IMR-90 (cell line): ENCODE measurements at regions not wholly inside any gene's neighbourhood (a gene's known extent, or its start where the extent isn't known, plus 50 kb on each side); places are given as distances from the start of the nearest gene placed in this dataset.

ENCODE experiments used
- ATAC-seq: fragments of 200-7000 bp; cut with Tn5 transposase; 2 replicates; pipeline ENCODE4 v1.9.1; 2020; ENCODE audit warnings: low read depth, mild to moderate bottlenecking, moderate library complexity
- BruUV-seq: library from RNA; stranded (reverse); fragments of 400-500 nt; replicated peaks from 2 replicates; lab custom pipeline; 2021; lab: Mats Ljungman, UMichigan
- CTCF ChIA-PET: fragments of 300-600 bp; formaldehyde crosslinking; extraction: SDS; loops from one replicate; lab custom pipeline; 2021; ENCODE audit warnings: antibody characterized with exemption; lab: Yijun Ruan, JAX
- POLR2A ChIA-PET: fragments of 300-600 bp; sonication (Branson Sonifier 250); formaldehyde crosslinking; loops from one replicate; lab custom pipeline; 2022; ENCODE audit warnings: antibody characterized with exemption; ENCODE audit not compliant: unreplicated experiment; lab: Charles Lee
- DNase-seq: peaks from one replicate; pipeline ENCODE4 v3.0.0; 2013
- H2AFZ ChIP-seq: replicated peaks from 2 replicates; pipeline ENCODE3; 2013; ENCODE audit warnings: low read length, mild to moderate bottlenecking; ENCODE audit not compliant: poor library complexity
- H2AK5ac ChIP-seq: 2 replicates; pipeline ENCODE4 v1.6.1; 2013; ENCODE audit warnings: low read depth, low read length, inconsistent platforms
- H2AK9ac ChIP-seq: replicated peaks from 2 replicates; pipeline ENCODE3; 2013; ENCODE audit warnings: mild to moderate bottlenecking, low read depth, low read length, moderate library complexity; ENCODE audit not compliant: poor library complexity
- H2BK120ac ChIP-seq: 2 replicates; pipeline ENCODE4 v1.6.1; 2013; ENCODE audit warnings: low read depth, low read length, inconsistent platforms
- H2BK15ac ChIP-seq: 3 replicates; pipeline ENCODE4 v1.6.1; 2013; ENCODE audit warnings: low read depth, low read length, inconsistent platforms
- H2BK20ac ChIP-seq: 2 replicates; pipeline ENCODE4 v1.6.1; 2013; ENCODE audit warnings: low read depth, mild to moderate bottlenecking, inconsistent platforms, low read length, moderate library complexity
- H2BK5ac ChIP-seq: 2 replicates; pipeline ENCODE4 v1.6.1; 2013; ENCODE audit warnings: mild to moderate bottlenecking, low read depth, low read length, inconsistent platforms; ENCODE audit not compliant: poor library complexity, severe bottlenecking
- H3K14ac ChIP-seq: replicated peaks from 2 replicates; pipeline ENCODE4 v1.6.1; 2013; ENCODE audit warnings: low read depth, low read length, inconsistent platforms
- H3K18ac ChIP-seq: 2 replicates; pipeline ENCODE4 v1.6.1; 2013; ENCODE audit warnings: low read depth, low read length, control low read depth
- H3K23ac ChIP-seq: 2 replicates; pipeline ENCODE4 v1.6.1; 2013; ENCODE audit warnings: low read depth, low read length, inconsistent platforms
- H3K27ac ChIP-seq: 2 replicates; pipeline ENCODE4 v1.5.1; 2013; ENCODE audit warnings: mild to moderate bottlenecking, control low read depth, low read length; ENCODE audit not compliant: insufficient read depth
- H3K27me3 ChIP-seq: 2 replicates; pipeline ENCODE4 v1.6.1; 2013; ENCODE audit warnings: low read length; ENCODE audit not compliant: control insufficient read depth, insufficient read depth
- H3K36me3 ChIP-seq: 2 replicates; pipeline ENCODE4 v1.6.1; 2013; ENCODE audit warnings: low read length, mixed read lengths; ENCODE audit not compliant: control insufficient read depth, insufficient read depth
- H3K4ac ChIP-seq: 2 replicates; pipeline ENCODE4 v1.6.1; 2013; ENCODE audit warnings: low read depth, low read length, inconsistent platforms
- H3K4me1 ChIP-seq: 2 replicates; pipeline ENCODE4 v1.6.1; 2013; ENCODE audit warnings: low read length, mixed read lengths; ENCODE audit not compliant: control insufficient read depth, insufficient read depth
- H3K4me2 ChIP-seq: 2 replicates; pipeline ENCODE4 v1.6.1; 2013; ENCODE audit warnings: low read depth, mild to moderate bottlenecking, control low read depth, low read length, moderate library complexity
- H3K4me3 ChIP-seq: 2 replicates; pipeline ENCODE4 v1.5.1; 2013; ENCODE audit warnings: low read depth, mild to moderate bottlenecking, control low read depth, low read length, moderate library complexity; ENCODE audit not compliant: insufficient read depth
- H3K56ac ChIP-seq: 2 replicates; pipeline ENCODE4 v1.6.1; 2013; ENCODE audit warnings: low read length, inconsistent platforms; ENCODE audit not compliant: insufficient read depth; ENCODE audit errors: extremely low read depth
- H3K79me1 ChIP-seq, 2 experiments: 2 replicates each; pipeline ENCODE4 v1.6.1; 2013; ENCODE audit warnings: low read length in 2 of 2, inconsistent platforms in 1 of 2, low read depth in 1 of 2
- H3K9ac ChIP-seq: 2 replicates; pipeline ENCODE4 v1.6.1; 2013; ENCODE audit warnings: low read depth, low read length, control low read depth
- H3K9me1 ChIP-seq: 2 replicates; pipeline ENCODE4 v1.6.1; 2013; ENCODE audit warnings: low read length, inconsistent platforms; ENCODE audit not compliant: insufficient read depth
- H3K9me3 ChIP-seq: 2 replicates; pipeline ENCODE4 v1.6.1; 2013; ENCODE audit warnings: low read length; ENCODE audit not compliant: control insufficient read depth, insufficient read depth
- H4K20me1 ChIP-seq: 2 replicates; pipeline ENCODE4 v1.6.1; 2013; ENCODE audit warnings: low read length, inconsistent platforms; ENCODE audit not compliant: insufficient read depth
- H4K5ac ChIP-seq: 2 replicates; pipeline ENCODE4 v1.6.1; 2013; ENCODE audit warnings: mild to moderate bottlenecking, low read depth, low read length, control low read depth
- H4K8ac ChIP-seq, 2 experiments: 2 replicates each; pipeline ENCODE4 v1.6.1; 2013; ENCODE audit warnings: low read depth in 2 of 2, low read length in 2 of 2, control low read depth in 1 of 2, inconsistent platforms in 1 of 2
- H4K91ac ChIP-seq: 2 replicates; pipeline ENCODE4 v1.6.1; 2013; ENCODE audit warnings: low read depth, low read length, inconsistent platforms; ENCODE audit not compliant: insufficient read depth
- BHLHE40 ChIP-seq: fragments of 150-350 bp; IDR thresholded peaks from 2 replicates; pipeline ENCODE4 v1.6.1; 2016; ENCODE audit warnings: mild to moderate bottlenecking, low read depth, low read length
- CHD1 ChIP-seq: IDR thresholded peaks from 2 replicates; pipeline ENCODE4 v1.6.1; 2012; ENCODE audit warnings: low read depth, low read length, improper control_type of control experiment
- MAFK ChIP-seq: IDR thresholded peaks from 2 replicates; pipeline ENCODE4 v1.6.1; 2012; ENCODE audit warnings: low read depth, low read length, improper control_type of control experiment
- MAZ ChIP-seq: IDR thresholded peaks from 2 replicates; pipeline ENCODE4 v1.6.1; 2012; ENCODE audit warnings: low read depth, mild to moderate bottlenecking, low read length, improper control_type of control experiment, moderate library complexity, borderline replicate concordance
- RAD21 ChIP-seq: IDR thresholded peaks from 2 replicates; pipeline ENCODE4 v1.6.1; 2012; ENCODE audit warnings: low read length, improper control_type of control experiment
- RCOR1 ChIP-seq: IDR thresholded peaks from 2 replicates; pipeline ENCODE4 v1.6.1; 2012; ENCODE audit warnings: mild to moderate bottlenecking, low read length, improper control_type of control experiment; ENCODE audit not compliant: insufficient replicate concordance
- RFX5 ChIP-seq: IDR thresholded peaks from 2 replicates; pipeline ENCODE4 v1.8.0; 2012; ENCODE audit warnings: low read depth, mild to moderate bottlenecking, low read length, moderate library complexity
- SMC3 ChIP-seq: fragments of 150-350 bp; IDR thresholded peaks from 2 replicates; pipeline ENCODE4 v1.6.1; 2016; ENCODE audit warnings: low read depth, mild to moderate bottlenecking, antibody characterized with exemption, low read length, moderate library complexity
- WGBS, 2 experiments: methylation state at CpG; one replicate each; pipeline versions ENCODE4 v1.1.5 to v1.1.7; 2013; ENCODE audit warnings: missing lambda C conversion rate in 2 of 2; ENCODE audit not compliant: insufficient read length in 1 of 2; ENCODE audit errors: extremely low coverage in 2 of 2; 5-methylcytosine and 5-hydroxymethylcytosine counted together
- dilution Hi-C: fragments of 300-500 bp; cut with HindIII; formaldehyde crosslinking; loops from one replicate; pipeline ENCODE4 v1.14.3; 2018; ENCODE audit warnings: low sequenced_read_pairs; ENCODE audit not compliant: unreplicated experiment
- in situ Hi-C: fragments of 300-500 bp; cut with MboI; formaldehyde crosslinking; loops from 3 replicates; pipeline ENCODE4 v1.14.3; 2019; ENCODE audit warnings: low sequenced_read_pairs, inconsistent platforms, mixed read lengths
- intact Hi-C: fragments of 100-400 bp; cut with micrococcal nuclease; formaldehyde crosslinking; loops from 2 replicates; pipeline ENCODE4 v1.10.0; 2022
- TF ChIP-seq, protein P1 (sequence below): fragments of 150-350 bp; IDR thresholded peaks from 2 replicates; pipeline ENCODE4 v1.6.1; 2016; ENCODE audit warnings: low read depth, mild to moderate bottlenecking, low read length, moderate library complexity, borderline replicate concordance
- TF ChIP-seq, protein P2 (sequence below): conservative IDR thresholded peaks from 2 replicates; pipeline ENCODE4 v1.5.1; 2012; ENCODE audit warnings: mild to moderate bottlenecking, low read depth, low read length, improper control_type of control experiment
- TF ChIP-seq, protein P3 (sequence below): fragments of 150-350 bp; IDR thresholded peaks from 2 replicates; pipeline ENCODE4 v1.6.1; 2017; ENCODE audit warnings: mild to moderate bottlenecking, antibody characterized with exemption, low read length, low read depth

DNA sequence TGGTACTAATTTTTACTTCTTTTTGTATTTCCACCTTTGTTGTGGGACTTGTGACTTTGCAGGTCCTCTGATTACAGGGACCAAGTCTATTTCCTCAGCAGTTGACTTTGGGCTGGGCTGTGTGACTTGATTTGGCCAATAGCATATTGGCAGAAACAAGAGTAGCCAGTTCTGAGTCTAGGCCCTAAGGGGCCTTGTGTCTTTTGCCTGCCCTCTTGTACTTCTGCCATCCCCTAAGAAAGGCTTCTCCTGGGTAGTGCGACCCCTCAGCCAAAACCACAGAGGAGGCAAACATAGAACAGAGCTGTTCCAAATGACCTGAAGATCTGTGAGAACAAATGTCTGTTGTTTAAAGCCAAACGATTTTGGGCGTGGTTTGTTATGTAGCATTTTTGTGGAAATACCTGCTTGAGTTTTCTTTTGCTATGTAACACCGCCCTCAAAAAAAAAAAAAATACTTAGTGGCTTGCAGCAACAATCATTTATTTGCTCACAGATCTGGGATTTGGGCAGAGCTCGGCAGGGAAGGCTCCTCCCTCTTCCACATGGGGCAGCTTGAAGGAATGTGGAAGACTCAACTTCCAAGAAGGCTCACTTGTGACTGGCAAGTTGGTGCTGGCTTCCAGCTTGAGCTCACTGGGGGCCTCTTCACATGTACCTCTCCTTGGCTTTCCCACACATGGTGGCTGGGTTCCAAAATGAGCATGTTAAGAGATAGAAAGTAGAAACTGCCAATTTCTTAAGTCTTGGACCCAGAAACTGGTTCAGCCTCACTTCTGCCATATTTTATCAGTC is 423.0 kb upstream of the CNKSR2 start:
- CTCF ChIA-PET, result no interaction called here
- H3K9me3 ChIP-seq, result peaks cover 2% of the 10 kb centered on the region
- no peak overlapping the region for H3K4me2 ChIP-seq
- no peak overlapping the region for H2BK5ac ChIP-seq
- no peak overlapping the region for H3K14ac ChIP-seq
- no peaks in the 10 kb centered on the region for H3K4me1 ChIP-seq
- H3K79me1 ChIP-seq, result no peaks in the 10 kb centered on the region
- H2AFZ ChIP-seq, result no peak overlapping the region
- no peak overlapping the region for H4K91ac ChIP-seq
- no peak overlapping the region for H3K27ac ChIP-seq
- BruUV-seq, result no TSS peak
- H4K8ac ChIP-seq, result no peak overlapping the region
- in situ Hi-C loops, result no loop called here
- H3K18ac ChIP-seq, result no peak overlapping the region
- no peak overlapping the region for H3K56ac ChIP-seq
- no CpG with 5 or more reads among the region's 5 CpGs for WGBS, 2 experiments
- H3K4me3 ChIP-seq, result no peak overlapping the region
- H4K5ac ChIP-seq, result no peak overlapping the region
- ATAC-seq (no peak), DNase-seq (no peak)
- H2AK5ac ChIP-seq, result no peak overlapping the region
- H4K20me1 ChIP-seq, result no peaks in the 10 kb centered on the region
- no peak overlapping the region for H3K9ac ChIP-seq
- TF ChIP-seq RCOR1, result no peak
- no peak for TF ChIP-seq RAD21
- no peak for TF ChIP-seq CHD1
- TF ChIP-seq, protein P1, sequence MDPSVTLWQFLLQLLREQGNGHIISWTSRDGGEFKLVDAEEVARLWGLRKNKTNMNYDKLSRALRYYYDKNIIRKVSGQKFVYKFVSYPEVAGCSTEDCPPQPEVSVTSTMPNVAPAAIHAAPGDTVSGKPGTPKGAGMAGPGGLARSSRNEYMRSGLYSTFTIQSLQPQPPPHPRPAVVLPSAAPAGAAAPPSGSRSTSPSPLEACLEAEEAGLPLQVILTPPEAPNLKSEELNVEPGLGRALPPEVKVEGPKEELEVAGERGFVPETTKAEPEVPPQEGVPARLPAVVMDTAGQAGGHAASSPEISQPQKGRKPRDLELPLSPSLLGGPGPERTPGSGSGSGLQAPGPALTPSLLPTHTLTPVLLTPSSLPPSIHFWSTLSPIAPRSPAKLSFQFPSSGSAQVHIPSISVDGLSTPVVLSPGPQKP, result no peak
- TF ChIP-seq SMC3, result no peak
- no peak for TF ChIP-seq BHLHE40
- no peak for TF ChIP-seq RFX5
- no peak for TF ChIP-seq MAFK
- TF ChIP-seq MAZ, result no peak
- TF ChIP-seq, protein P2, sequence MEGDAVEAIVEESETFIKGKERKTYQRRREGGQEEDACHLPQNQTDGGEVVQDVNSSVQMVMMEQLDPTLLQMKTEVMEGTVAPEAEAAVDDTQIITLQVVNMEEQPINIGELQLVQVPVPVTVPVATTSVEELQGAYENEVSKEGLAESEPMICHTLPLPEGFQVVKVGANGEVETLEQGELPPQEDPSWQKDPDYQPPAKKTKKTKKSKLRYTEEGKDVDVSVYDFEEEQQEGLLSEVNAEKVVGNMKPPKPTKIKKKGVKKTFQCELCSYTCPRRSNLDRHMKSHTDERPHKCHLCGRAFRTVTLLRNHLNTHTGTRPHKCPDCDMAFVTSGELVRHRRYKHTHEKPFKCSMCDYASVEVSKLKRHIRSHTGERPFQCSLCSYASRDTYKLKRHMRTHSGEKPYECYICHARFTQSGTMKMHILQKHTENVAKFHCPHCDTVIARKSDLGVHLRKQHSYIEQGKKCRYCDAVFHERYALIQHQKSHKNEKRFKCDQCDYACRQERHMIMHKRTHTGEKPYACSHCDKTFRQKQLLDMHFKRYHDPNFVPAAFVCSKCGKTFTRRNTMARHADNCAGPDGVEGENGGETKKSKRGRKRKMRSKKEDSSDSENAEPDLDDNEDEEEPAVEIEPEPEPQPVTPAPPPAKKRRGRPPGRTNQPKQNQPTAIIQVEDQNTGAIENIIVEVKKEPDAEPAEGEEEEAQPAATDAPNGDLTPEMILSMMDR, result no peak
- TF ChIP-seq, protein P3, sequence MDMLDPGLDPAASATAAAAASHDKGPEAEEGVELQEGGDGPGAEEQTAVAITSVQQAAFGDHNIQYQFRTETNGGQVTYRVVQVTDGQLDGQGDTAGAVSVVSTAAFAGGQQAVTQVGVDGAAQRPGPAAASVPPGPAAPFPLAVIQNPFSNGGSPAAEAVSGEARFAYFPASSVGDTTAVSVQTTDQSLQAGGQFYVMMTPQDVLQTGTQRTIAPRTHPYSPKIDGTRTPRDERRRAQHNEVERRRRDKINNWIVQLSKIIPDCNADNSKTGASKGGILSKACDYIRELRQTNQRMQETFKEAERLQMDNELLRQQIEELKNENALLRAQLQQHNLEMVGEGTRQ, result no peak
- H3K23ac ChIP-seq, result no peak overlapping the region
- intact Hi-C loops, result no loop called here
- no peaks in the 10 kb centered on the region for H3K9me1 ChIP-seq
- dilution Hi-C loops, result no loop called here
- no peak overlapping the region for H2BK15ac ChIP-seq
- no peaks in the 10 kb centered on the region for H3K27me3 ChIP-seq
- H2AK9ac ChIP-seq, result no peak overlapping the region
- H2BK20ac ChIP-seq, result no peak overlapping the region
- H2BK120ac ChIP-seq, result no peak overlapping the region
- no peak overlapping the region for H3K4ac ChIP-seq
- POLR2A ChIA-PET, result no interaction called here
- no peaks in the 10 kb centered on the region for H3K36me3 ChIP-seq
